NB4 (cell line): ENCODE measurements at regions not wholly inside any gene's neighbourhood (a gene's known extent, or its start where the extent isn't known, plus 50 kb on each side); places are given as distances from the start of the nearest gene placed in this dataset.

Experiments
- DNase-seq: peaks from one replicate; pipeline ENCODE4 v3.0.0; 2010; ENCODE audit warnings: low read depth
- H3K4me3 ChIP-seq: one replicate; pipeline ENCODE4 v1.5.1; 2011; ENCODE audit warnings: mild to moderate bottlenecking, low read depth, low read length, moderate library complexity
- MYC ChIP-seq: IDR thresholded peaks from 2 replicates; pipeline ENCODE4 v1.6.1; 2011; ENCODE audit warnings: low read depth, low read length
- POLR2A ChIP-seq: IDR thresholded peaks from 2 replicates; pipeline ENCODE4 v1.6.1; 2011; ENCODE audit warnings: mild to moderate bottlenecking; ENCODE audit not compliant: insufficient read length; ENCODE audit errors: extremely low read depth
- TF ChIP-seq, protein P1 (sequence below): IDR thresholded peaks from 2 replicates; pipeline ENCODE4 v1.6.1; 2011; ENCODE audit warnings: low read depth, low read length
- TF ChIP-seq, protein P2 (sequence below): IDR thresholded peaks from one replicate; pipeline ENCODE4 v1.5.1; 2012; ENCODE audit warnings: low read depth, low read length

DNA sequence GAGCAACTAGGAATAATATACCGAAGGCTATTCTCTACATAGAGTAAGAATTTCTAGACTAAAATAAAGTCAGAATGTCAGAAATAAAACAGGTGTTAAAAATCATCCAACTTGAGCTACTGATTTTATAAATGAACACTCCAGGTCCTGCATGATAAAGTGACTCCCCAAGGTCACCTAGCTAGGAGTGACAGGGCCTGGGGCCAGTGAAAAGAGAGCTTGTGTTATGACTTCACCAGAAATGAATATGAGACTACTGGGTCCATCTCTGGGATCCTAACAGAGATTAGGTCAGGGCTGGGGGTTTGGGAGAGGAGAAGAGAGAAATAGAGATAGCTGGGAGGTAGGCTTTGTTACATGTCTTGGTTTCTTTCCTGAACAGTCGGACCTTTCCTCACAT is 89.7 kb upstream of the CYP1B1 start:
- TF ChIP-seq, protein P1, sequence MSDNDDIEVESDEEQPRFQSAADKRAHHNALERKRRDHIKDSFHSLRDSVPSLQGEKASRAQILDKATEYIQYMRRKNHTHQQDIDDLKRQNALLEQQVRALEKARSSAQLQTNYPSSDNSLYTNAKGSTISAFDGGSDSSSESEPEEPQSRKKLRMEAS, result no peak
- TF ChIP-seq MYC (no peak), POLR2A (no peak)
- TF ChIP-seq, protein P2, sequence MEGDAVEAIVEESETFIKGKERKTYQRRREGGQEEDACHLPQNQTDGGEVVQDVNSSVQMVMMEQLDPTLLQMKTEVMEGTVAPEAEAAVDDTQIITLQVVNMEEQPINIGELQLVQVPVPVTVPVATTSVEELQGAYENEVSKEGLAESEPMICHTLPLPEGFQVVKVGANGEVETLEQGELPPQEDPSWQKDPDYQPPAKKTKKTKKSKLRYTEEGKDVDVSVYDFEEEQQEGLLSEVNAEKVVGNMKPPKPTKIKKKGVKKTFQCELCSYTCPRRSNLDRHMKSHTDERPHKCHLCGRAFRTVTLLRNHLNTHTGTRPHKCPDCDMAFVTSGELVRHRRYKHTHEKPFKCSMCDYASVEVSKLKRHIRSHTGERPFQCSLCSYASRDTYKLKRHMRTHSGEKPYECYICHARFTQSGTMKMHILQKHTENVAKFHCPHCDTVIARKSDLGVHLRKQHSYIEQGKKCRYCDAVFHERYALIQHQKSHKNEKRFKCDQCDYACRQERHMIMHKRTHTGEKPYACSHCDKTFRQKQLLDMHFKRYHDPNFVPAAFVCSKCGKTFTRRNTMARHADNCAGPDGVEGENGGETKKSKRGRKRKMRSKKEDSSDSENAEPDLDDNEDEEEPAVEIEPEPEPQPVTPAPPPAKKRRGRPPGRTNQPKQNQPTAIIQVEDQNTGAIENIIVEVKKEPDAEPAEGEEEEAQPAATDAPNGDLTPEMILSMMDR, result no peak
- no peak for DNase-seq

DNA sequence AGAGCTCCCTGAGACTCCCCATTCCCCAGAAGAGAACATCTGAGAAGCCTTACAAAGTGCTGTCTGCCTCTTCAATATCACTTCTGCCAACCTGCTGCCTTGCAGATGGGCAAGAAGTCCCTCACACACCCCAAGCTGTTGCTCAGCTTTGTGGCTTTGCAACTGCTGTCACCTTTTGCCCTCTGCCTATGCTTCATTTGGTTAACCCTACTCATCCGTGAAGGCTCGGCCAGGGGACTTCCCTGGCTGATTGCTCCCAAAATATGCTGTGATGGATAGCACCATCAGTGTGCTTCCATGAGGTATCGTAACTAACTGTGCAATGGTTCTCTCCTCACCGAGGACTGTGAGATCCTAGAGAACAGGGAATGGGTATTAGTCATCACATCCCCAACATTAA is 88.9 kb upstream of the CYP1B1 start:
- no peak for DNase-seq
- H3K4me3 ChIP-seq, result no peak overlapping the region
- TF ChIP-seq, protein P1, result no peak
- TF ChIP-seq, protein P2, result no peak
- TF ChIP-seq POLR2A (no peak), MYC (no peak)

More for the DNA sequence above, 89.7 kb upstream of the CYP1B1 start:
- H3K4me3 ChIP-seq, result no peak overlapping the region

- no peak overlapping the region for H3K4me3 ChIP-seq
- no peak for DNase-seq
These were observed 87.6 kb upstream of the CYP1B1 start for GRCh38 chr2:38163579-38163978.

DNA sequence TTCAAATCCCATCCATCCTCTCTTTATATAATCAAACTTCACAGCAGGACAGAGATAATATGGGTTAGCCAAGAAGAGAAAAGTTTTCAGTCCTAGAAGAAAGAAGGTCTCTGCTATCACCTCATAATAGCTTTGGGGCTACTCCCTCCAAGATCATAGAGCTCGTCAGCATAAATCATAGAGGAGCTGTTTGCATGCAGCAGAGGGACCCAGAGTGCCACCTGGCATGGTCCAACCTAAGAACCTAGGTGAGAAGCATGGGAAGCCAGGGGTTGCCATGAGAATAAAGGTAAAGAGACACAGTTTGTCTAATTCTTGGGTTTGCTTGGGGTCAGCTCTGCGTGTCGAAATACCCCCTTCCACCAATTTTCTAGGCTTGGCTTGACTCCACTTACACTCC is 87.1 kb upstream of the CYP1B1 start:
- H3K4me3 ChIP-seq, result no peak overlapping the region
- TF ChIP-seq, protein P1, result no peak
- TF ChIP-seq, protein P2, result no peak
- TF ChIP-seq POLR2A (no peak), MYC (no peak)
- DNase-seq, result no peak

More at GRCh38 chr2:38163579-38163978, 87.6 kb upstream of the CYP1B1 start:
- no peak for TF ChIP-seq MYC
- TF ChIP-seq POLR2A, result no peak
- TF ChIP-seq, protein P1, result no peak
- TF ChIP-seq, protein P2, result no peak

DNA sequence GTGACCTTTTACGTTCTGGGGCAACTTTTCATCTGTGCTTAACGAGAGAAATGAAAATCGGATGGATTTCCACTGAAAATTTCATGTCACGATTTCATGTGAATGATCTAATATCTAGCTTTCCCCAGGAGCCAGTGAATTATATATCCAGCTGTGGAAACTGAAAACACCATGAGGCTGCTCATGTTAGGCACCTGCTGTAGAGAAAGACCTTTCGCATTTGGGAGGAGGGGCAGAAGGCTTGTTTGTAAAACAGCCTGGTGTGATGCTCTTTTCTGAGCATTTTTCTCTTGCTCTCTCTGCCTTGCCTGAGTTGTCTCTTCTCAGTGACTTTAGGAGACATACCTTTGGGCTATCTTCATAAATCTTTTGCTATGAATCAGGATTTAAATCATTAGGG is 84.6 kb upstream of the CYP1B1 start:
- TF ChIP-seq POLR2A (no peak), MYC (no peak)
- TF ChIP-seq, protein P1, result no peak
- TF ChIP-seq, protein P2, result no peak
- no peak for DNase-seq
- no peak overlapping the region for H3K4me3 ChIP-seq

GRCh38 chr2:38159597-38159996 is 83.6 kb upstream of the CYP1B1 start:
- no peak for DNase-seq
- no peak overlapping the region for H3K4me3 ChIP-seq
- TF ChIP-seq POLR2A (no peak), MYC (no peak)
- TF ChIP-seq, protein P1, result no peak
- TF ChIP-seq, protein P2, result no peak
